ENCODE measurements at regions not wholly inside any gene's neighbourhood (a gene's known extent, or its start where the extent isn't known, plus 50 kb on each side); places are given as distances from the start of the nearest gene placed in this dataset.
"Not testable (repeated sequence)": the region's sequence is repeated elsewhere in the genome, so short reads cannot be mapped to it uniquely, and the experiment has no call there.

GRCh38 chr5:158477214-158477613 lies 618.3 kb upstream of the CLINT1 start:
- DNase-seq = no peak

GRCh38 chr5:158473016-158473635 lies 614.2 kb upstream of the CLINT1 start:
- DNase-seq = no peak

GRCh38 chr5:158471535-158471924 lies 612.6 kb upstream of the CLINT1 start:
- no peak for DNase-seq

GRCh38 chr5:158470764-158471534 lies 612.0 kb upstream of the CLINT1 start:
- DNase-seq = peak; percentile 25

GRCh38 chr5:158468444-158468843 lies 609.5 kb upstream of the CLINT1 start:
- DNase-seq = no peak

- no peak for DNase-seq
These were observed 607.2 kb upstream of the CLINT1 start for GRCh38 chr5:158466191-158466590.

- no peak for DNase-seq
These were observed 606.4 kb upstream of the CLINT1 start for GRCh38 chr5:158465086-158465972.

- DNase-seq = no peak
These were observed 605.4 kb upstream of the CLINT1 start for GRCh38 chr5:158464383-158464782.

- no peak for DNase-seq
These were observed 605.0 kb upstream of the CLINT1 start for GRCh38 chr5:158463938-158464337.

- no peak for DNase-seq
These were observed 604.2 kb upstream of the CLINT1 start for GRCh38 chr5:158463188-158463587.

- no peak for DNase-seq
These were observed 603.6 kb upstream of the CLINT1 start for GRCh38 chr5:158462349-158463114.

- DNase-seq = no peak
These were observed 602.4 kb upstream of the CLINT1 start for GRCh38 chr5:158461240-158461854.

GRCh38 chr5:158458086-158458485 lies 599.1 kb upstream of the CLINT1 start:
- no peak for DNase-seq

GRCh38 chr5:158456756-158457155 lies 597.8 kb upstream of the CLINT1 start:
- no peak for DNase-seq

- DNase-seq = no peak
These were observed 597.3 kb upstream of the CLINT1 start for GRCh38 chr5:158456241-158456640.

GRCh38 chr5:158451993-158452672 lies 593.2 kb upstream of the CLINT1 start:
- DNase-seq = no peak

GRCh38 chr5:158451203-158451992 lies 592.5 kb upstream of the CLINT1 start:
- no peak for DNase-seq

- DNase-seq = no peak
These were observed 591.8 kb upstream of the CLINT1 start for GRCh38 chr5:158450751-158451171.

GRCh38 chr5:158446761-158447160 lies 587.8 kb upstream of the CLINT1 start:
- DNase-seq = not testable (repeated sequence)

- not testable (repeated sequence) for DNase-seq
These were observed 580.3 kb upstream of the CLINT1 start for GRCh38 chr5:158439204-158439603.
